ENCODE measurements at regions not wholly inside any gene's neighbourhood (a gene's known extent, or its start where the extent isn't known, plus 50 kb on each side); places are given as distances from the start of the nearest gene placed in this dataset.

- CTCF ChIA-PET: no interaction called here
- Mint-ChIP-seq H3K4me1 (no peaks in the 10 kb centered on the region), H3K9me3 (peaks cover 18% of the 10 kb centered on the region), H3K27ac (no peak overlapping the region), H3K27me3 (peaks cover 4% of the 10 kb centered on the region), H3K36me3 (no peaks in the 10 kb centered on the region), H3K4me3 (no peak overlapping the region)
- DNase-seq: no peak
Observed at GRCh38 chr10:130382031-130382430, 245.8 kb downstream of the GLRX3 start.

GRCh38 chr10:130387936-130388580 lies 251.9 kb downstream of the GLRX3 start:
- Mint-ChIP-seq H3K27me3 (no peaks in the 10 kb centered on the region), H3K9me3 (peaks cover 42% of the 10 kb centered on the region), H3K4me1 (no peaks in the 10 kb centered on the region), H3K4me3 (no peak overlapping the region), H3K36me3 (no peaks in the 10 kb centered on the region), H3K27ac (no peak overlapping the region)
- CTCF ChIA-PET: no interaction called here
- no peak for DNase-seq

- H3K4me1 Mint-ChIP-seq: no peaks in the 10 kb centered on the region
- no peaks in the 10 kb centered on the region for H3K36me3 Mint-ChIP-seq
- H3K9me3 Mint-ChIP-seq: peaks cover 45% of the 10 kb centered on the region
- DNase-seq: no peak
- no peaks in the 10 kb centered on the region for H3K27me3 Mint-ChIP-seq
- no peak overlapping the region for H3K4me3 Mint-ChIP-seq
- no peak overlapping the region for H3K27ac Mint-ChIP-seq
- CTCF ChIA-PET: no interaction called here
Observed at GRCh38 chr10:130388746-130389145, 252.6 kb downstream of the GLRX3 start.

GRCh38 chr10:130389906-130390305 lies 253.7 kb downstream of the GLRX3 start:
- no peaks in the 10 kb centered on the region for H3K27me3 Mint-ChIP-seq
- H3K27ac Mint-ChIP-seq: no peak overlapping the region
- peaks cover 46% of the 10 kb centered on the region for H3K9me3 Mint-ChIP-seq
- H3K4me3 Mint-ChIP-seq: no peak overlapping the region
- H3K36me3 Mint-ChIP-seq: no peaks in the 10 kb centered on the region
- CTCF ChIA-PET: no interaction called here
- no peaks in the 10 kb centered on the region for H3K4me1 Mint-ChIP-seq
- DNase-seq: no peak

GRCh38 chr10:130392031-130392430 lies 255.8 kb downstream of the GLRX3 start:
- no peak for DNase-seq
- Mint-ChIP-seq H3K27ac (no peak overlapping the region), H3K4me3 (no peak overlapping the region), H3K4me1 (no peaks in the 10 kb centered on the region), H3K9me3 (peaks cover 56% of the 10 kb centered on the region), H3K36me3 (no peaks in the 10 kb centered on the region), H3K27me3 (no peaks in the 10 kb centered on the region)
- CTCF ChIA-PET: no interaction called here

GRCh38 chr10:130393342-130393741 lies 257.2 kb downstream of the GLRX3 start:
- Mint-ChIP-seq H3K36me3 (no peaks in the 10 kb centered on the region), H3K4me3 (no peak overlapping the region), H3K27ac (no peak overlapping the region), H3K27me3 (no peaks in the 10 kb centered on the region), H3K4me1 (no peaks in the 10 kb centered on the region), H3K9me3 (peaks cover 60% of the 10 kb centered on the region)
- DNase-seq: no peak
- CTCF ChIA-PET: no interaction called here

- Mint-ChIP-seq H3K36me3 (no peaks in the 10 kb centered on the region), H3K9me3 (peaks cover 56% of the 10 kb centered on the region), H3K4me1 (no peaks in the 10 kb centered on the region), H3K4me3 (no peak overlapping the region), H3K27me3 (no peaks in the 10 kb centered on the region), H3K27ac (no peak overlapping the region)
- CTCF ChIA-PET: no interaction called here
- DNase-seq: no peak
Observed at GRCh38 chr10:130394832-130395231, 258.6 kb downstream of the GLRX3 start.

GRCh38 chr10:130395248-130395936 lies 259.2 kb downstream of the GLRX3 start:
- no peak for DNase-seq

GRCh38 chr10:130396044-130396443 lies 259.9 kb downstream of the GLRX3 start:
- no peaks in the 10 kb centered on the region for H3K4me1 Mint-ChIP-seq
- CTCF ChIA-PET: no interaction called here
- no peak for DNase-seq
- H3K4me3 Mint-ChIP-seq: no peak overlapping the region
- no peak overlapping the region for H3K27ac Mint-ChIP-seq
- H3K27me3 Mint-ChIP-seq: no peaks in the 10 kb centered on the region
- H3K36me3 Mint-ChIP-seq: no peaks in the 10 kb centered on the region
- H3K9me3 Mint-ChIP-seq: peaks cover 52% of the 10 kb centered on the region

More at GRCh38 chr10:130395248-130395936, 259.2 kb downstream of the GLRX3 start:
- Mint-ChIP-seq H3K27me3 (no peaks in the 10 kb centered on the region), H3K4me3 (no peak overlapping the region), H3K4me1 (no peaks in the 10 kb centered on the region), H3K9me3 (peaks cover 56% of the 10 kb centered on the region), H3K36me3 (no peaks in the 10 kb centered on the region), H3K27ac (no peak overlapping the region)
- CTCF ChIA-PET: no interaction called here

- Mint-ChIP-seq H3K4me1 (no peaks in the 10 kb centered on the region), H3K27ac (no peak overlapping the region), H3K4me3 (no peak overlapping the region), H3K27me3 (no peaks in the 10 kb centered on the region), H3K36me3 (no peaks in the 10 kb centered on the region), H3K9me3 (peaks cover 32% of the 10 kb centered on the region)
- CTCF ChIA-PET: no interaction called here
- no peak for DNase-seq
Observed at GRCh38 chr10:130398090-130398994, 262.2 kb downstream of the GLRX3 start.

- Mint-ChIP-seq H3K4me1 (no peaks in the 10 kb centered on the region), H3K36me3 (no peaks in the 10 kb centered on the region), H3K27ac (no peak overlapping the region), H3K4me3 (no peak overlapping the region), H3K9me3 (peaks cover 23% of the 10 kb centered on the region), H3K27me3 (peaks cover 4% of the 10 kb centered on the region)
- CTCF ChIA-PET: no interaction called here
- no peak for DNase-seq
Observed at GRCh38 chr10:130399425-130399950, 263.3 kb downstream of the GLRX3 start.

- Mint-ChIP-seq H3K9me3 (peaks cover 16% of the 10 kb centered on the region), H3K4me1 (no peaks in the 10 kb centered on the region), H3K27ac (no peak overlapping the region), H3K4me3 (no peak overlapping the region), H3K27me3 (peaks cover 4% of the 10 kb centered on the region), H3K36me3 (no peaks in the 10 kb centered on the region)
- DNase-seq: no peak
- CTCF ChIA-PET: no interaction called here
Observed at GRCh38 chr10:130400890-130401289, 264.7 kb downstream of the GLRX3 start.

- no peaks in the 10 kb centered on the region for H3K36me3 Mint-ChIP-seq
- DNase-seq: no peak
- peaks cover 6% of the 10 kb centered on the region for H3K9me3 Mint-ChIP-seq
- CTCF ChIA-PET: no interaction called here
- no peak overlapping the region for H3K27ac Mint-ChIP-seq
- no peaks in the 10 kb centered on the region for H3K4me1 Mint-ChIP-seq
- H3K27me3 Mint-ChIP-seq: peaks cover 4% of the 10 kb centered on the region
- no peak overlapping the region for H3K4me3 Mint-ChIP-seq
Observed at GRCh38 chr10:130401860-130402765, 265.9 kb downstream of the GLRX3 start.

Data from activated naive CD4-positive, alpha-beta T cell treated with anti-CD3 and anti-CD28 coated beads, Interleukin-2, amount 10 ng/mL, durations not matched to agents 7 days and 5 days (primary cell).